Endothelial cell of umbilical vein (primary cell): ENCODE measurements at regions not wholly inside any gene's neighbourhood (a gene's known extent, or its start where the extent isn't known, plus 50 kb on each side); places are given as distances from the start of the nearest gene placed in this dataset.

Experiments used
- CTCF ChIP-seq, 2 donors: IDR thresholded peaks; 1 replicate in 1 of 2; 2 replicates in 1 of 2; pipeline ENCODE4 v1.5.1; 2011; ENCODE audit warnings: low read length in 2 of 2, mild to moderate bottlenecking in 2 of 2, moderate library complexity in 2 of 2, control low read depth in 1 of 2, inconsistent platforms in 1 of 2, low read depth in 1 of 2; ENCODE audit not compliant: insufficient read depth in 1 of 2; ENCODE audit errors: extremely low read depth in 1 of 2
- EZH2 ChIP-seq: IDR thresholded peaks from 2 replicates; pipeline ENCODE4 v1.6.1; 2012; ENCODE audit warnings: borderline replicate concordance, low read depth, mild to moderate bottlenecking, moderate library complexity, low read length, inconsistent platforms; ENCODE audit not compliant: severe bottlenecking
- FOS ChIP-seq: IDR thresholded peaks from 2 replicates; pipeline ENCODE4 v1.6.1; 2011; ENCODE audit warnings: mild to moderate bottlenecking, low read length, moderate library complexity, borderline replicate concordance; ENCODE audit not compliant: insufficient read depth
- GATA2 ChIP-seq: IDR thresholded peaks from 2 replicates; pipeline ENCODE4 v1.7.0; 2011; ENCODE audit warnings: low read depth, mild to moderate bottlenecking, moderate library complexity, mixed read lengths, low read length; ENCODE audit not compliant: insufficient read length, insufficient read depth
- JUN ChIP-seq: IDR thresholded peaks from 2 replicates; pipeline ENCODE4 v1.6.1; 2011; ENCODE audit warnings: borderline replicate concordance, low read depth; ENCODE audit not compliant: insufficient read length, insufficient read depth
- MAX ChIP-seq: IDR thresholded peaks from 2 replicates; pipeline ENCODE4 v1.6.1; 2011; ENCODE audit not compliant: insufficient read depth, insufficient read length
- MYC ChIP-seq: IDR thresholded peaks from one replicate; pipeline ENCODE4 v1.6.1; 2011; ENCODE audit warnings: mild to moderate bottlenecking, low read depth, low read length
- POLR2A ChIP-seq: IDR thresholded peaks from 2 replicates; pipeline ENCODE4 v1.6.1; 2012; ENCODE audit warnings: low read depth, mild to moderate bottlenecking, control low read depth, low read length
- POLR2AphosphoS5 ChIP-seq: IDR thresholded peaks from 2 replicates; pipeline ENCODE4 v1.6.1; 2012; ENCODE audit warnings: low read depth, mild to moderate bottlenecking, control low read depth, low read length, moderate library complexity; ENCODE audit not compliant: insufficient read depth

- TF ChIP-seq POLR2AphosphoS5 (no peak), CTCF (IDR thresholded peaks at IDR 0.05; ENCODE audit: extremely low read depth in 1 of 2, insufficient read depth in 1 of 2, low read depth in 1 of 2, low read length in 2 of 2) (no peak), MAX (no peak), EZH2 (no peak), MYC (no peak), POLR2A (no peak), JUN (no peak), FOS (no peak), GATA2 (no peak)
These were observed 61.5 kb downstream of the ADCYAP1 start for GRCh38 chr18:965921-966758.
